GM12878 (cell line): ENCODE measurements at regions not wholly inside any gene's neighbourhood (a gene's known extent, or its start where the extent isn't known, plus 50 kb on each side); places are given as distances from the start of the nearest gene placed in this dataset.

Experiments
- BCL3 ChIP-seq: IDR thresholded peaks from 2 replicates; pipeline ENCODE4 v1.6.1; 2011; ENCODE audit warnings: borderline replicate concordance, low read depth, mild to moderate bottlenecking, moderate library complexity, low read length; ENCODE audit not compliant: insufficient read depth, poor library complexity, severe bottlenecking
- CHD1 ChIP-seq: IDR thresholded peaks from 2 replicates; pipeline ENCODE4 v1.6.1; 2012; ENCODE audit warnings: low read depth, low read length, improper control_type of control experiment
- E2F8 ChIP-seq: fragments of 450-650 bp; IDR thresholded peaks from 2 replicates; pipeline ENCODE4 v1.6.1; 2018; ENCODE audit warnings: mild to moderate bottlenecking, low read depth, moderate library complexity; ENCODE audit not compliant: partially characterized antibody
- E4F1 ChIP-seq: fragments of 450-650 bp; IDR thresholded peaks from 2 replicates; pipeline ENCODE4 v1.6.1; 2018; ENCODE audit warnings: borderline replicate concordance, mild to moderate bottlenecking; ENCODE audit not compliant: partially characterized antibody
- ELK1 ChIP-seq: IDR thresholded peaks from 2 replicates; pipeline ENCODE4 v1.6.1; 2012; ENCODE audit warnings: low read depth, low read length, improper control_type of control experiment
- IRF3 ChIP-seq: fragments of 450-650 bp; IDR thresholded peaks from 2 replicates; pipeline ENCODE4 v1.6.1; 2014; ENCODE audit warnings: mild to moderate bottlenecking
- PKNOX1 ChIP-seq: fragments of 450-650 bp; IDR thresholded peaks from 2 replicates; pipeline ENCODE4 v1.6.1; 2016; ENCODE audit warnings: mild to moderate bottlenecking
- POLR2AphosphoS2 ChIP-seq: IDR thresholded peaks from 2 replicates; pipeline ENCODE4 v1.6.1; 2011; ENCODE audit warnings: low read depth, mild to moderate bottlenecking, low read length, improper control_type of control experiment, moderate library complexity
- TCF12 ChIP-seq: IDR thresholded peaks from 2 replicates; pipeline ENCODE4 v1.6.1; 2011; ENCODE audit warnings: low read depth, mild to moderate bottlenecking, low read length
- ZNF24 ChIP-seq: fragments of 450-650 bp; IDR thresholded peaks from 2 replicates; pipeline ENCODE4 v1.6.1; 2017; ENCODE audit warnings: antibody characterized with exemption, mild to moderate bottlenecking
- ZZZ3 ChIP-seq: IDR thresholded peaks from 2 replicates; pipeline ENCODE4 v1.6.1; 2011; ENCODE audit warnings: low read depth; ENCODE audit not compliant: control insufficient read depth, insufficient read length

- TF ChIP-seq PKNOX1: no peak
- TF ChIP-seq CHD1: no peak
- TF ChIP-seq BCL3: no peak
- no peak for TF ChIP-seq ZNF24
- no peak for TF ChIP-seq ELK1
- no peak for TF ChIP-seq E2F8
- no peak for TF ChIP-seq E4F1
- no peak for TF ChIP-seq IRF3
- no peak for TF ChIP-seq POLR2AphosphoS2
- no peak for TF ChIP-seq TCF12
- no peak for TF ChIP-seq ZZZ3
Measured at GRCh38 chr6:78365473-78365872, 501.9 kb upstream of the IRAK1BP1 start (continued).
